Trophoblast cell (in vitro differentiated cells and primary cell): ENCODE measurements at regions not wholly inside any gene's neighbourhood (a gene's known extent, or its start where the extent isn't known, plus 50 kb on each side); places are given as distances from the start of the nearest gene placed in this dataset.

ENCODE experiments used
- DNase-seq, 2 donors: peaks; one replicate each; pipeline ENCODE4 v3.0.0-alpha.2; 2016
- H2AFZ ChIP-seq: 2 replicates; pipeline ENCODE4 v1.6.1; 2013; ENCODE audit warnings: low read length, moderate library complexity, mild to moderate bottlenecking; ENCODE audit not compliant: insufficient read depth, poor library complexity
- H2AK5ac ChIP-seq: 2 replicates; pipeline ENCODE4 v1.6.1; 2013; ENCODE audit warnings: mild to moderate bottlenecking, low read length
- H2BK120ac ChIP-seq: 2 replicates; pipeline ENCODE4 v1.6.1; 2013; ENCODE audit warnings: low read length, mild to moderate bottlenecking, moderate library complexity; ENCODE audit not compliant: insufficient read depth, poor library complexity
- H2BK12ac ChIP-seq: 2 replicates; pipeline ENCODE4 v1.6.1; 2013; ENCODE audit warnings: mild to moderate bottlenecking, low read length, moderate library complexity
- H2BK5ac ChIP-seq: 2 replicates; pipeline ENCODE4 v1.6.1; 2013; ENCODE audit warnings: low read length, low read depth, moderate library complexity, mild to moderate bottlenecking; ENCODE audit not compliant: poor library complexity
- H3K14ac ChIP-seq: 2 replicates; pipeline ENCODE4 v1.6.1; 2013; ENCODE audit warnings: mild to moderate bottlenecking, low read length
- H3K18ac ChIP-seq: 2 replicates; pipeline ENCODE4 v1.6.1; 2013; ENCODE audit warnings: mild to moderate bottlenecking, low read length
- H3K23ac ChIP-seq: 2 replicates; pipeline ENCODE4 v1.6.1; 2013; ENCODE audit warnings: low read length
- H3K27ac ChIP-seq: 2 replicates; pipeline ENCODE4 v1.5.1; 2013; ENCODE audit warnings: low read depth, mild to moderate bottlenecking, inconsistent platforms, low read length, moderate library complexity
- H3K27me3 ChIP-seq: 2 replicates; pipeline ENCODE4 v1.6.1; 2013; ENCODE audit warnings: inconsistent platforms, mild to moderate bottlenecking, low read length, moderate library complexity; ENCODE audit not compliant: insufficient read depth
- H3K36me3 ChIP-seq, 2 experiments: 1 replicate in 1 of 2; 2 replicates in 1 of 2; pipeline ENCODE4 v1.6.1; 2013; ENCODE audit warnings: low read length in 2 of 2, mild to moderate bottlenecking in 2 of 2, moderate library complexity in 1 of 2; ENCODE audit not compliant: insufficient read depth in 2 of 2, control insufficient read depth in 1 of 2
- H3K4ac ChIP-seq: 2 replicates; pipeline ENCODE4 v1.6.1; 2013; ENCODE audit warnings: low read depth, mild to moderate bottlenecking, low read length, moderate library complexity
- H3K4me1 ChIP-seq, 2 experiments: 1 replicate in 1 of 2; 2 replicates in 1 of 2; pipeline ENCODE4 v1.6.1; 2013; ENCODE audit warnings: low read length in 2 of 2, mild to moderate bottlenecking in 2 of 2, moderate library complexity in 1 of 2; ENCODE audit not compliant: insufficient read depth in 2 of 2, control insufficient read depth in 1 of 2
- H3K4me2 ChIP-seq: 2 replicates; pipeline ENCODE4 v1.6.1; 2013; ENCODE audit warnings: inconsistent platforms, mild to moderate bottlenecking, low read length, moderate library complexity
- H3K4me3 ChIP-seq: 2 replicates; pipeline ENCODE4 v1.5.1; 2013; ENCODE audit warnings: mild to moderate bottlenecking, low read depth, low read length, inconsistent platforms
- H3K79me1 ChIP-seq: one replicate; pipeline ENCODE4 v1.6.1; 2013; ENCODE audit warnings: low read length
- H3K79me2 ChIP-seq: 2 replicates; pipeline ENCODE4 v1.6.1; 2013; ENCODE audit warnings: low read length, mild to moderate bottlenecking; ENCODE audit not compliant: control insufficient read depth, insufficient read depth, poor library complexity
- H3K9ac ChIP-seq: 2 replicates; pipeline ENCODE4 v1.6.1; 2013; ENCODE audit warnings: mild to moderate bottlenecking, low read length
- H3K9me3 ChIP-seq: 2 replicates; pipeline ENCODE4 v1.6.1; 2013; ENCODE audit warnings: low read depth, mild to moderate bottlenecking, control low read depth, inconsistent platforms, low read length; ENCODE audit not compliant: insufficient read depth
- H4K12ac ChIP-seq: 2 replicates; pipeline ENCODE4 v1.6.1; 2013; ENCODE audit warnings: low read depth, mild to moderate bottlenecking, low read length, moderate library complexity
- H4K8ac ChIP-seq: 2 replicates; pipeline ENCODE4 v1.6.1; 2013; ENCODE audit warnings: low read depth, mild to moderate bottlenecking, low read length, moderate library complexity
- H4K91ac ChIP-seq: one replicate; pipeline ENCODE4 v1.6.1; 2013; ENCODE audit warnings: low read depth, mild to moderate bottlenecking, low read length, moderate library complexity
- WGBS: extraction: QIAGEN DNeasy Blood & Tissue Kit; methylation state at CpG from one replicate; pipeline ENCODE4 v1.1.7; 2013; ENCODE audit warnings: missing lambda C conversion rate; ENCODE audit not compliant: insufficient read length, insufficient coverage; ENCODE audit errors: extremely low coverage; 5-methylcytosine and 5-hydroxymethylcytosine counted together

DNA sequence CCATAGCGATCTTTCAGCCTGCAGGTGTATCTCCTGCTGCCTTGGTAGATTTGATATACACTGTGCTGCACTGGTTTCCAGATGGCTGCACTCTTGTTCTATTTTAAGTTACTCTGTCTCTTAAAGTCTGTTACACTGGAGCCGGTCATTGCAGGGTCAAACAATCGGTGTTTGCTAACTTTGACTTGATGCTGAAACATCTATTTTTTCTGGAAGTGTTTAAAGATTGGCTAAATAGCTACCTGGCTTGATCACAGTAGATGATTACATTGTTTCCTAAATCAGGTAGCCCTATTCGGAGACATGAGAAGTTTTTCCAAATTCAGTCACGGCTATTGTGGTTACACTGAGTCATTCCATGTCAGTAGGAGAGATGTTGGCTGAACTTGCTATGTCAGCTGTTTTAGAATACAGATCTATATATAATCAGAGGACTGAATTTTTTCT, 574.8 kb downstream of the ETV1 start:
- Histone ChIP-seq H3K4me1 (no peaks in the 10 kb centered on the region), H3K4ac (no peak overlapping the region), H3K36me3 (no peaks in the 10 kb centered on the region), H3K4me3 (no peak overlapping the region), H4K91ac (no peak overlapping the region), H4K12ac (no peak overlapping the region), H2AK5ac (no peak overlapping the region), H3K18ac (no peak overlapping the region), H4K8ac (no peak overlapping the region), H3K79me2 (no peaks in the 10 kb centered on the region), H3K27me3 (no peaks in the 10 kb centered on the region), H3K14ac (no peak overlapping the region), H2BK5ac (no peak overlapping the region), H3K23ac (no peak overlapping the region), H2AFZ (no peak overlapping the region), H3K79me1 (no peaks in the 10 kb centered on the region), H3K27ac (no peak overlapping the region), H3K4me2 (no peak overlapping the region), H3K9ac (no peak overlapping the region), H2BK120ac (no peak overlapping the region), H3K9me3 (no peaks in the 10 kb centered on the region), H2BK12ac (no peak overlapping the region)
- no peak for DNase-seq
- WGBS: no CpG with 5 or more reads among the region's 5 CpGs

DNA sequence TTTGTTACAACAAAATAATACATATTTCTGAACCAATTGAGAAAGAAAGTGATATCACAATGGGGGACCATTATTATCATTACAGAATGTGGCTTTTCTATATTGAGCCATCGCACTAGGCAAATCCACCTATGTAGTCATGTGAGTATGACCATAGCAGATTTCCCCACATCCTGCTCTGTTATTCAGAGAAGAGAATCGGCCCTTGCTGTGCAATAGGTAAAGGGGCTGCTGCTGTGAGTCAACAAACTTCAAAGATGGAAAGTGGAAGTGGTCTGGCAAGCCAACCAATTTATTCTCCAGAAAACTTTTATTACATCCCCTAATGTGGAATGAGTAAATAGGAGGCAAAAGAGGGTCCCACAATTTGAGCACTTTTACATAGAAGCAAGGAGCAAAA, 573.4 kb downstream of the ETV1 start:
- H3K79me1 ChIP-seq: no peaks in the 10 kb centered on the region
- WGBS: no CpG with 5 or more reads among the region's 2 CpGs

DNA sequence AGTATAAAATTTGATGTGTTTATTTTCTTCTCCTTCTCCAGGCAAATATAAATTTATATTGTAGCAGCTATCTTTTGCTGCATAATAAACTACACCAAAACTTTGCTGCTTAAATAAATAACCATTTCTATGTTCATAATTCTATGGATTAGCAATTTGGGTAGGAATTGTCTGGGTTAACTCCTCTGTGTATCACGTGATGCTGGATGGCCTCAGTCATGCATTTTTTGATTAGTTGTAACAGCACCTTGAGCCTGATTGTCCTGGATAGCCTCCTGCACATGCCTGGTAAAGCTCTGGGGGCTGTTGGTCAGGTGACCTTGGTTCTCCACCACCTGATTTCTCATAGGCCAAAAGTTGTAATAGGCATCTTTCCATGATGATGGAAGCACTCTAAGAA, 572.9 kb downstream of the ETV1 start:
- DNase-seq: no peak
- Histone ChIP-seq H2AFZ (no peak overlapping the region), H3K23ac (no peak overlapping the region)

More for the DNA sequence above, 573.4 kb downstream of the ETV1 start:
- no peak overlapping the region for H2BK5ac ChIP-seq
- no peak overlapping the region for H3K4ac ChIP-seq
- H3K79me2 ChIP-seq: no peaks in the 10 kb centered on the region
- no peak overlapping the region for H2AFZ ChIP-seq
- H2BK120ac ChIP-seq: no peak overlapping the region
- no peaks in the 10 kb centered on the region for H3K27me3 ChIP-seq
- no peak overlapping the region for H3K4me3 ChIP-seq
- H4K8ac ChIP-seq: no peak overlapping the region
- no peak overlapping the region for H4K91ac ChIP-seq
- H2BK12ac ChIP-seq: no peak overlapping the region
- no peak for DNase-seq
- no peak overlapping the region for H3K4me2 ChIP-seq
- no peak overlapping the region for H4K12ac ChIP-seq
- H3K9ac ChIP-seq: no peak overlapping the region
- no peak overlapping the region for H2AK5ac ChIP-seq
- no peak overlapping the region for H3K27ac ChIP-seq
- H3K14ac ChIP-seq: no peak overlapping the region
- H3K9me3 ChIP-seq: no peaks in the 10 kb centered on the region
- no peaks in the 10 kb centered on the region for H3K4me1 ChIP-seq
- no peak overlapping the region for H3K18ac ChIP-seq
- H3K36me3 ChIP-seq: no peaks in the 10 kb centered on the region
- no peak overlapping the region for H3K23ac ChIP-seq

DNA sequence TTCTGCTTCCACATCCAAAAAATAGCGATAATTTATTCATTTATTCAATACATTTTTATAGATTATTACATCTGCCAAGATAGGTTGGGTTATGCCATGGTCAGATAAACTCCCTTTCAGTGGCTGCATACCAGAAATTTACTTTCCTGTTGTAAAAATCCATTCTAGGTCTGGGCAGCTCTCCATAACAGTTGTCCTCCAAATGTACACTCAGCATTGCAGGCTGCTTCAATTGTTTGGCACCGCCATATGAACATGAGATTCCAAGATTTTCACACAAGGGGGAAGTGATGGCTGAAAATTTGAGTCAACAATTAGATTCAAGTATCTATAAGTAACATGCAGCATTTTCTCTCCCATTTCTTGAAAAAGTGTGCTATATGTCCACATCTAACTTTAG, 568.7 kb downstream of the ETV1 start:
- H4K8ac ChIP-seq: no peak overlapping the region
- H3K4ac ChIP-seq: no peak overlapping the region
- H3K79me2 ChIP-seq: no peaks in the 10 kb centered on the region
- H2AK5ac ChIP-seq: no peak overlapping the region
- WGBS: no CpG with 5 or more reads among the region's 2 CpGs
- no peaks in the 10 kb centered on the region for H3K79me1 ChIP-seq
- no peak overlapping the region for H2BK5ac ChIP-seq
- no peaks in the 10 kb centered on the region for H3K27me3 ChIP-seq
- H3K4me2 ChIP-seq: no peak overlapping the region
- H3K9ac ChIP-seq: no peak overlapping the region
- H3K4me3 ChIP-seq: no peak overlapping the region
- H3K36me3 ChIP-seq: no peaks in the 10 kb centered on the region
- H2BK120ac ChIP-seq: no peak overlapping the region
- H2AFZ ChIP-seq: no peak overlapping the region
- no peaks in the 10 kb centered on the region for H3K9me3 ChIP-seq
- no peak overlapping the region for H4K12ac ChIP-seq
- H3K18ac ChIP-seq: no peak overlapping the region
- no peak overlapping the region for H3K27ac ChIP-seq
- no peak for DNase-seq
- H3K14ac ChIP-seq: no peak overlapping the region
- H3K4me1 ChIP-seq: no peaks in the 10 kb centered on the region
- no peak overlapping the region for H4K91ac ChIP-seq
- H3K23ac ChIP-seq: no peak overlapping the region
- H2BK12ac ChIP-seq: no peak overlapping the region

More for the DNA sequence above, 572.9 kb downstream of the ETV1 start:
- no peaks in the 10 kb centered on the region for H3K4me1 ChIP-seq
- H4K12ac ChIP-seq: no peak overlapping the region
- H2BK120ac ChIP-seq: no peak overlapping the region
- H2AK5ac ChIP-seq: no peak overlapping the region
- no peaks in the 10 kb centered on the region for H3K9me3 ChIP-seq
- no peak overlapping the region for H3K9ac ChIP-seq
- H3K79me2 ChIP-seq: no peaks in the 10 kb centered on the region
- no peak overlapping the region for H3K14ac ChIP-seq
- H4K91ac ChIP-seq: no peak overlapping the region
- no peak overlapping the region for H4K8ac ChIP-seq
- H3K18ac ChIP-seq: no peak overlapping the region
- no peaks in the 10 kb centered on the region for H3K27me3 ChIP-seq
- H3K36me3 ChIP-seq: no peaks in the 10 kb centered on the region
- H3K4ac ChIP-seq: no peak overlapping the region
- no peak overlapping the region for H3K4me3 ChIP-seq
- H2BK12ac ChIP-seq: no peak overlapping the region
- no peak overlapping the region for H3K4me2 ChIP-seq
- no peak overlapping the region for H3K27ac ChIP-seq
- WGBS: no CpG with 5 or more reads among the region's 1 CpG
- H3K79me1 ChIP-seq: no peaks in the 10 kb centered on the region
- H2BK5ac ChIP-seq: no peak overlapping the region
